IMR-90 (cell line): ENCODE measurements at regions not wholly inside any gene's neighbourhood (a gene's known extent, or its start where the extent isn't known, plus 50 kb on each side); places are given as distances from the start of the nearest gene placed in this dataset.

Source experiments
- BHLHE40 ChIP-seq: fragments of 150-350 bp; IDR thresholded peaks from 2 replicates; pipeline ENCODE4 v1.6.1; 2016; ENCODE audit warnings: mild to moderate bottlenecking, low read depth, low read length
- TF ChIP-seq, protein P1 (sequence below): conservative IDR thresholded peaks from 2 replicates; pipeline ENCODE4 v1.5.1; 2012; ENCODE audit warnings: mild to moderate bottlenecking, low read depth, low read length, improper control_type of control experiment

- TF ChIP-seq, protein P1, sequence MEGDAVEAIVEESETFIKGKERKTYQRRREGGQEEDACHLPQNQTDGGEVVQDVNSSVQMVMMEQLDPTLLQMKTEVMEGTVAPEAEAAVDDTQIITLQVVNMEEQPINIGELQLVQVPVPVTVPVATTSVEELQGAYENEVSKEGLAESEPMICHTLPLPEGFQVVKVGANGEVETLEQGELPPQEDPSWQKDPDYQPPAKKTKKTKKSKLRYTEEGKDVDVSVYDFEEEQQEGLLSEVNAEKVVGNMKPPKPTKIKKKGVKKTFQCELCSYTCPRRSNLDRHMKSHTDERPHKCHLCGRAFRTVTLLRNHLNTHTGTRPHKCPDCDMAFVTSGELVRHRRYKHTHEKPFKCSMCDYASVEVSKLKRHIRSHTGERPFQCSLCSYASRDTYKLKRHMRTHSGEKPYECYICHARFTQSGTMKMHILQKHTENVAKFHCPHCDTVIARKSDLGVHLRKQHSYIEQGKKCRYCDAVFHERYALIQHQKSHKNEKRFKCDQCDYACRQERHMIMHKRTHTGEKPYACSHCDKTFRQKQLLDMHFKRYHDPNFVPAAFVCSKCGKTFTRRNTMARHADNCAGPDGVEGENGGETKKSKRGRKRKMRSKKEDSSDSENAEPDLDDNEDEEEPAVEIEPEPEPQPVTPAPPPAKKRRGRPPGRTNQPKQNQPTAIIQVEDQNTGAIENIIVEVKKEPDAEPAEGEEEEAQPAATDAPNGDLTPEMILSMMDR = no peak
- no peak for TF ChIP-seq BHLHE40
These were observed 351.6 kb downstream of the METTL4 start for GRCh38 chr18:2219706-2220105.
